Liver (tissue), 3 donors: ENCODE measurements at regions not wholly inside any gene's neighbourhood (a gene's known extent, or its start where the extent isn't known, plus 50 kb on each side); places are given as distances from the start of the nearest gene placed in this dataset.

ENCODE experiments used
- CTCF ChIP-seq: fragments of 150-350 bp; IDR thresholded peaks from 2 replicates; pipeline ENCODE4 v1.5.1; 2017; ENCODE audit warnings: improper control_type of control experiment, low read depth, low read length; ENCODE audit not compliant: missing input control
- EGR1 ChIP-seq, 2 donors: IDR thresholded peaks; 2 replicates each; pipeline ENCODE4 v1.6.1; 2016 to 2018; ENCODE audit warnings: antibody characterized with exemption in 2 of 2, low read depth in 2 of 2
- RAD21 ChIP-seq, 2 donors: IDR thresholded peaks; 2 replicates each; pipeline ENCODE4 v1.6.1; 2016; ENCODE audit warnings: antibody characterized with exemption in 2 of 2, mild to moderate bottlenecking in 2 of 2
- SP1 ChIP-seq: IDR thresholded peaks from 2 replicates; pipeline ENCODE4 v1.6.1; 2018; ENCODE audit warnings: antibody characterized with exemption, mild to moderate bottlenecking
- TAF1 ChIP-seq: conservative IDR thresholded peaks from 2 replicates; pipeline ENCODE4 v1.6.1; 2016; ENCODE audit warnings: antibody characterized with exemption, mild to moderate bottlenecking
- YY1 ChIP-seq: IDR thresholded peaks from 2 replicates; pipeline ENCODE4 v1.6.1; 2016; ENCODE audit warnings: antibody characterized with exemption, mild to moderate bottlenecking
- TF ChIP-seq, protein P1 (sequence below): IDR thresholded peaks from 2 replicates; pipeline ENCODE4 v1.6.1; 2016; ENCODE audit warnings: antibody characterized with exemption, mild to moderate bottlenecking
- donor health status: healthy.
- donor health status: healthy.

DNA sequence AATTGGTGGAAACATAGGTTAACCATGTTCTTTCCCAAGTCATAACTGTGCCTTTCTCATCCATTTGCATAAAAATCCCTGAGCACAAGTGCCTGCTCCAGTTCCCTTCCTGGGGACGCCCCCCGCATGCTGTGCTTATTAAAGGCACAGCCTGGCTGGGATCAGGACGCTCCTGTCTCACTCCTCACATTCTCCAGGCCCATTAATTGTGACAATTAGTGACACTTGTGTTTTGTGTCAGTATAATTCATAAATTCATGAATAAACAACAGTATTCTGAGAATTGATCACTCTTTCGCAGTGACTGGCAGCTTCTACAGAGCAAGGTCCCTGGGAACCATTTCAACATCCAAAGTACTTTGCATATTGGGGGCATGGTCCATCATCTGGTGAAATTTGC lies 1354.4 kb downstream of the TBC1D22A start:
- TF ChIP-seq CTCF (no peak), RAD21 (IDR thresholded peaks at IDR 0.05) (no peak), EGR1 (IDR thresholded peaks at IDR 0.05; ENCODE audit: low read depth in 2 of 2) (no peak), SP1 (no peak), TAF1 (no peak), YY1 (no peak)
- TF ChIP-seq, protein P1, sequence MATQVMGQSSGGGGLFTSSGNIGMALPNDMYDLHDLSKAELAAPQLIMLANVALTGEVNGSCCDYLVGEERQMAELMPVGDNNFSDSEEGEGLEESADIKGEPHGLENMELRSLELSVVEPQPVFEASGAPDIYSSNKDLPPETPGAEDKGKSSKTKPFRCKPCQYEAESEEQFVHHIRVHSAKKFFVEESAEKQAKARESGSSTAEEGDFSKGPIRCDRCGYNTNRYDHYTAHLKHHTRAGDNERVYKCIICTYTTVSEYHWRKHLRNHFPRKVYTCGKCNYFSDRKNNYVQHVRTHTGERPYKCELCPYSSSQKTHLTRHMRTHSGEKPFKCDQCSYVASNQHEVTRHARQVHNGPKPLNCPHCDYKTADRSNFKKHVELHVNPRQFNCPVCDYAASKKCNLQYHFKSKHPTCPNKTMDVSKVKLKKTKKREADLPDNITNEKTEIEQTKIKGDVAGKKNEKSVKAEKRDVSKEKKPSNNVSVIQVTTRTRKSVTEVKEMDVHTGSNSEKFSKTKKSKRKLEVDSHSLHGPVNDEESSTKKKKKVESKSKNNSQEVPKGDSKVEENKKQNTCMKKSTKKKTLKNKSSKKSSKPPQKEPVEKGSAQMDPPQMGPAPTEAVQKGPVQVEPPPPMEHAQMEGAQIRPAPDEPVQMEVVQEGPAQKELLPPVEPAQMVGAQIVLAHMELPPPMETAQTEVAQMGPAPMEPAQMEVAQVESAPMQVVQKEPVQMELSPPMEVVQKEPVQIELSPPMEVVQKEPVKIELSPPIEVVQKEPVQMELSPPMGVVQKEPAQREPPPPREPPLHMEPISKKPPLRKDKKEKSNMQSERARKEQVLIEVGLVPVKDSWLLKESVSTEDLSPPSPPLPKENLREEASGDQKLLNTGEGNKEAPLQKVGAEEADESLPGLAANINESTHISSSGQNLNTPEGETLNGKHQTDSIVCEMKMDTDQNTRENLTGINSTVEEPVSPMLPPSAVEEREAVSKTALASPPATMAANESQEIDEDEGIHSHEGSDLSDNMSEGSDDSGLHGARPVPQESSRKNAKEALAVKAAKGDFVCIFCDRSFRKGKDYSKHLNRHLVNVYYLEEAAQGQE, result no peak
